GM12891 (cell line): ENCODE measurements at regions not wholly inside any gene's neighbourhood (a gene's known extent, or its start where the extent isn't known, plus 50 kb on each side); places are given as distances from the start of the nearest gene placed in this dataset.
"Not testable (repeated sequence)": the region's sequence is repeated elsewhere in the genome, so short reads cannot be mapped to it uniquely, and the experiment has no call there.

Experiments used
- POLR2A ChIP-seq: IDR thresholded peaks from 2 replicates; pipeline ENCODE4 v1.6.1; 2011; ENCODE audit warnings: low read depth, low read length, control low read depth
- POLR2AphosphoS5 ChIP-seq: IDR thresholded peaks from 2 replicates; pipeline ENCODE4 v1.6.1; 2011; ENCODE audit warnings: low read depth, low read length, control low read depth
- SPI1 ChIP-seq: IDR thresholded peaks from 2 replicates; pipeline ENCODE4 v1.6.1; 2011; ENCODE audit warnings: low read depth, low read length, control low read depth
- TAF1 ChIP-seq: IDR thresholded peaks from 2 replicates; pipeline ENCODE4 v1.6.1; 2011; ENCODE audit warnings: low read depth, low read length, control low read depth

- TF ChIP-seq POLR2AphosphoS5, TAF1, POLR2A, SPI1: not testable (repeated sequence)
These were observed 89.9 kb upstream of the PRSS3 start for GRCh38 chr9:33705440-33705839.
